GM12875 (cell line): ENCODE measurements at regions not wholly inside any gene's neighbourhood (a gene's known extent, or its start where the extent isn't known, plus 50 kb on each side); places are given as distances from the start of the nearest gene placed in this dataset.

ENCODE experiments used
- H3K4me3 ChIP-seq: one replicate; pipeline ENCODE4 v1.5.1; 2011; ENCODE audit warnings: low read depth, low read length, control low read depth
- CTCF ChIP-seq: IDR thresholded peaks from 2 replicates; pipeline ENCODE4 v1.5.1; 2011; ENCODE audit warnings: low read depth, mild to moderate bottlenecking, control low read depth, inconsistent platforms, low read length, moderate library complexity, borderline replicate concordance; ENCODE audit not compliant: insufficient read depth

GRCh38 chr12:131615326-131616042 is 95.4 kb upstream of the SFSWAP start:
- no peak overlapping the region for H3K4me3 ChIP-seq
- TF ChIP-seq CTCF = no peak

- TF ChIP-seq CTCF = no peak
- no peak overlapping the region for H3K4me3 ChIP-seq
Measured at GRCh38 chr12:131616043-131616700, 94.7 kb upstream of the SFSWAP start.

DNA sequence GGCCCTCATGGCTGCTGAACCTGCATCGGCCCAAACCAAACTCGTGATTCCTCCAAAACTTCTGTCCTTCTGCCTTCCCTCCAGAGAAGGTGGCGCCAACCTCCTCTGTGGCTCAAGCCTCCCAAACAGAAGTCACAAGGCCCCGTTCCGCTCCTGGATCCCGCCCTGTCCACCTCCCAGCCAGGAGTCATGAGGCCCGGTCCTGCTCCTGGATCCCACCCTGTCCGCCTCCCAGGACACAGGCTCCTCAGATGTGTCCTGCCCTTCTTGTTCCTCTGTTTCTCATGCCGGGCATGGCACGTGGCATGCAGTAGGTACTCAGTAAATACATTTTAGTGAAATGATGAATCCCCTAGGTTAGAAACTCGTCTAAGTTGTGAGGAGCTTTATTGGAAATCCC is 94.2 kb upstream of the SFSWAP start:
- H3K4me3 ChIP-seq = no peak overlapping the region

GRCh38 chr12:131617179-131617578 is 93.7 kb upstream of the SFSWAP start:
- no peak for TF ChIP-seq CTCF
- no peak overlapping the region for H3K4me3 ChIP-seq

More for the DNA sequence above, 94.2 kb upstream of the SFSWAP start:
- no peak for TF ChIP-seq CTCF

DNA sequence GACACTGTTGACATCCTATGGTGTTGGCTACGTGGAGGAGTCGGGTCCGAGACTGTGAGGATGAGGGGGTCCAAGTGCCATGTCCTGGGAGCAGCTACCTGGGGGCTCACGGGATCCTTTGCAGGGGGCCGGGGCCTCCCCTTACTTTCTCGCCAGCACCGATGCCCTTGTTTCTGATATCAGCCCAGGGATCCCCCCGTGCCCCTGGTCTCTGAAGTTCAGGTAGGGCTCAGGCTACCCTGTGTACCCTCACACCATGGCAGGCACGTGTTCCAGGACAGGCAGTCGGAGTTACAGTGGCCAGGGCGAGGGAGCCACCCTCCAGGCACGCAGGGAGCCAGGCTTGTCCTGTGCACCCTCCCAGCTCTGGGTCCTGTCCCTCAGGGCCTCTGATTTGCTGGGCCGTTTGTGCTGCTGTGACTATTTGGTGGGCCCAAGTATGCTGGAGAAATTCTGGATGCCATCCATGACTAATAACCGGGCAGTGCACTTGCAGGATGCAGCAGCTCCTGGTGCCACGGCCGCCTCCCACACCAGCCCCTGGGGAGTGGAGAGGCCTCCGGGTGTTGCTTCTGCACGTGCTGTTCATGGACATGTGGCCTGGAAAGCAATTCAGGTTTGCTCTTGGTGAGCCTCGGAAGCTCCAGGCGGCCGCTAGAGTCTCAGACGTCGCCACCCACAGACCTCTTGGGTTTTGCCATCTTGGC is 93.1 kb upstream of the SFSWAP start:
- no peak overlapping the region for H3K4me3 ChIP-seq
- TF ChIP-seq CTCF = no peak

DNA sequence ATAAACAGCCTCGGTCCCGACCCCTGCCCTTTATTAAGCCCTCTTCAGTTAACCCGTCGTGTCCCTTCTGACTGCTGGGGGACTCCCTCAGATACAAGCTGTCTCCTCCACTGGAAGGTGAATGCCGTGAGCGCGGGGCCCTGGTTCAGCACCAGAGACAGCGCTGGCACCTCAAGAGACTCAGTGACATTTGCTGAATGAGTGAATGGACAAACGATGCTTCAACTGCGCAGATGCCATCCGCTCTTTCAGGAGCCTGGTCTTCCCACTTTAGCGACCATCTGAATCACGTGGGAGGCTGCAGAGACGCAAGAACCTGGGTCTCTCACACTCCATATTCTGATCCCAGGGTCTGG is 92.6 kb upstream of the SFSWAP start:
- TF ChIP-seq CTCF = no peak
- no peak overlapping the region for H3K4me3 ChIP-seq

DNA sequence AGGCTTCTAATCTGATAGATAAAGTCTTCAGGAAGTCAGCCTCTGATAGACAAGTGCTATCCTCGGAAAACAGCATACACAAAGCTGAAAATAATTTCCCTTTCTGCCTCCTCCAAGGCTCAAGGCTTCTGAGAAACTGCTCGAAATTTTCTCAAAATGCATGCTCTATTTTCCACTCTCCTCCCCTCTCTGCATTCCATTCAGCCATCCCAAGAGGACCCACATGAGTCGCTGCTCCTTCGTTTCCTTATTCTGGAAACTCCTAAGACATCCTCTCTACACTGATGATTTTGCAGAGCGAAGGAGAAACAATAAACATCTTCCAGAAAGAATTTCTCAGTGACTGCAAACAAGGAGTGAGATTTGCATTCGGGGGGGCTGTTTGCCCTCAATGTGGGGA is 92.2 kb upstream of the SFSWAP start:
- no peak overlapping the region for H3K4me3 ChIP-seq
- no peak for TF ChIP-seq CTCF
